AG09319 (cell line): ENCODE measurements at regions not wholly inside any gene's neighbourhood (a gene's known extent, or its start where the extent isn't known, plus 50 kb on each side); places are given as distances from the start of the nearest gene placed in this dataset.
"Not testable (repeated sequence)": the region's sequence is repeated elsewhere in the genome, so short reads cannot be mapped to it uniquely, and the experiment has no call there.

Experiments
- DNase-seq: peaks from one replicate; pipeline ENCODE4 v3.0.0-alpha.2; 2010; ENCODE audit warnings: low read depth; ENCODE audit errors: extremely low read depth
- CTCF ChIP-seq: IDR thresholded peaks from 2 replicates; pipeline ENCODE4 v1.5.1; 2011; ENCODE audit warnings: low read depth, mild to moderate bottlenecking, inconsistent platforms, low read length, moderate library complexity

GRCh38 chr11:38612701-38613100, 2014.7 kb upstream of the RAG2 start:
- TF ChIP-seq CTCF = no peak
- DNase-seq = no peak

GRCh38 chr11:38601371-38601770, 2003.3 kb upstream of the RAG2 start:
- DNase-seq = not testable (repeated sequence)

GRCh38 chr11:38598418-38598817, 2000.4 kb upstream of the RAG2 start:
- DNase-seq = no peak
- TF ChIP-seq CTCF = no peak

GRCh38 chr11:38595359-38596016, 1997.5 kb upstream of the RAG2 start:
- not testable (repeated sequence) for DNase-seq

- no peak for TF ChIP-seq CTCF
- no peak for DNase-seq
Observed at GRCh38 chr11:38594895-38595294, 1996.9 kb upstream of the RAG2 start.

- peak; percentile 25 for DNase-seq
- no peak for TF ChIP-seq CTCF
Observed at GRCh38 chr11:38593649-38594048, 1995.6 kb upstream of the RAG2 start.

- DNase-seq = no peak
- no peak for TF ChIP-seq CTCF
Observed at GRCh38 chr11:38582756-38583155, 1984.7 kb upstream of the RAG2 start.

- DNase-seq = no peak
- TF ChIP-seq CTCF = no peak
Observed at GRCh38 chr11:38582151-38582550, 1984.1 kb upstream of the RAG2 start.
